Lower leg skin (tissue), 3 donors: ENCODE measurements at regions not wholly inside any gene's neighbourhood (a gene's known extent, or its start where the extent isn't known, plus 50 kb on each side); places are given as distances from the start of the nearest gene placed in this dataset.

Experiments
- CTCF ChIP-seq, 3 donors: fragments of 450-650 bp; IDR thresholded peaks; one replicate each; pipeline ENCODE4 v1.5.1; 2016; ENCODE audit warnings: antibody characterized with exemption in 3 of 3, mild to moderate bottlenecking in 3 of 3, moderate library complexity in 2 of 3
- POLR2A ChIP-seq, 2 donors: fragments of 450-650 bp; IDR thresholded peaks; one replicate each; pipeline ENCODE4 v1.6.1; 2016 to 2017; ENCODE audit warnings: antibody characterized with exemption in 2 of 2, mild to moderate bottlenecking in 1 of 2, moderate library complexity in 1 of 2

- TF ChIP-seq POLR2A (IDR thresholded peaks at IDR 0.05), result no peak
- no peak for TF ChIP-seq CTCF (IDR thresholded peaks at IDR 0.05)
Measured at GRCh38 chr6:105501826-105502344, 99.0 kb upstream of the PREP start.
